Neural progenitor cell (in vitro differentiated cells): ENCODE measurements at regions not wholly inside any gene's neighbourhood (a gene's known extent, or its start where the extent isn't known, plus 50 kb on each side); places are given as distances from the start of the nearest gene placed in this dataset.

Experiments used
- CTCF ChIP-seq: fragments of 200-600 bp; sonication (generic); IDR thresholded peaks from 2 replicates; pipeline ENCODE4 v1.5.1; 2017; ENCODE audit warnings: antibody characterized with exemption, mild to moderate bottlenecking
- EZH2 ChIP-seq: fragments of 200-600 bp; sonication (generic); IDR thresholded peaks from 2 replicates; pipeline ENCODE4 v1.6.1; 2017; ENCODE audit warnings: antibody characterized with exemption, mild to moderate bottlenecking, moderate library complexity
- EZH2phosphoT487 ChIP-seq: fragments of 200-600 bp; sonication (generic); IDR thresholded peaks from 2 replicates; pipeline ENCODE4 v1.6.1; 2017; ENCODE audit warnings: antibody characterized with exemption

- TF ChIP-seq CTCF (no peak), EZH2 (no peak), EZH2phosphoT487 (no peak)
Measured at GRCh38 chr4:129897111-129897510, 801.2 kb downstream of the C4orf33 start.
